GM12873 (cell line): ENCODE measurements at regions not wholly inside any gene's neighbourhood (a gene's known extent, or its start where the extent isn't known, plus 50 kb on each side); places are given as distances from the start of the nearest gene placed in this dataset.

ENCODE experiments used
- CTCF ChIP-seq: IDR thresholded peaks from 2 replicates; pipeline ENCODE4 v1.5.1; 2012; ENCODE audit warnings: low read depth, mild to moderate bottlenecking, moderate library complexity, low read length, control low read depth; ENCODE audit not compliant: insufficient read depth; ENCODE audit errors: missing control alignments

GRCh38 chr1:201624741-201625225 is 85.9 kb downstream of the NAV1 start:
- no peak for TF ChIP-seq CTCF

- no peak for TF ChIP-seq CTCF
Observed at GRCh38 chr1:201625226-201625761, 86.4 kb downstream of the NAV1 start.

GRCh38 chr1:201625851-201626251 is 86.9 kb downstream of the NAV1 start:
- no peak for TF ChIP-seq CTCF

GRCh38 chr1:201626629-201627275 is 87.8 kb downstream of the NAV1 start:
- no peak for TF ChIP-seq CTCF

GRCh38 chr1:201628490-201628889 is 89.6 kb downstream of the NAV1 start:
- no peak for TF ChIP-seq CTCF

GRCh38 chr1:201630582-201630981 is 91.7 kb downstream of the NAV1 start:
- no peak for TF ChIP-seq CTCF

- TF ChIP-seq CTCF: no peak
Observed at GRCh38 chr1:201631037-201631436, 92.1 kb downstream of the NAV1 start.
